ENCODE measurements at regions not wholly inside any gene's neighbourhood (a gene's known extent, or its start where the extent isn't known, plus 50 kb on each side); places are given as distances from the start of the nearest gene placed in this dataset.

DNA sequence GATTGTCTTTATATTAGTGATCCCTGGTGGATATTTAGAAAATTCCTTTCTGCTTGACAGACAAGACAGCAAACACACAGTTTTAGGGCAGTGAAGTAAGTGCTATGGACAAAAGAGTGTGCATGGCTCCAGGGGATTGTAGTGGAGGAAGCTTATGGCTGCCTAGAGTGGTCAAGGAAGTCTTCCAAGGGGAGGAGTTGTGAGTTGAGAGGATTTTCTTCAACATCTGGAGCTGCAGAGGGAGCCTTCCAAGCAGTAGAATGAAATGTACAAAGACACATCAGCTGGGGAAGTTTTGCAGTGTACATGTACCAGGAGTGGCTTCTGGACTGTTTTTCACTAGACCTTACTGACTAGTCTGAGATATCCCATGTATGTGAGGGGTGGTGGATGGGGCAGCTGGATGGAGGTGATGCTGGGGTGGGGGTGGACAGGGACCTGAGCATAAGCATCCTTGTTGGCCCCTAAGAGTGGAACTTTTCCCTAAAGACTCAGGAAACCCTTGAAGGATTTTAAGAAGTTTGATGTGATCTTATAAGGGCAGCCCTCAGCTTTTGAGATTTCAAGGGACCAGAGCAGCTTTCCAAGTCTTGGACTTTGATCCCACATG, 160.5 kb upstream of the TAPT1 start:
- ATAC-seq (ENCODE audit: poor library complexity) (no peak), DNase-seq (no peak)
- H3K27ac Mint-ChIP-seq, result no peak overlapping the region
- intact Hi-C loops (cut with DNase I, micrococcal nuclease), result no loop called here
- no peaks in the 10 kb centered on the region for H3K4me1 ChIP-seq (ENCODE audit: insufficient read depth, low read length)
- TF ChIP-seq CTCF (IDR thresholded peaks at IDR 0.05), result no peak
- H3K9me3 Mint-ChIP-seq, result no peaks in the 10 kb centered on the region
- H3K4me3 ChIP-seq (ENCODE audit: low read length), result no peak overlapping the region
- H3K27ac ChIP-seq (ENCODE audit: low read depth in 1 of 2, low read length in 2 of 2), result no peak overlapping the region
- CTCF ChIA-PET, result no interaction called here
- H3K27me3 ChIP-seq (ENCODE audit: control insufficient read depth in 1 of 2, insufficient read depth in 2 of 2, low read length in 2 of 2), result peaks cover 0 to 4% of the 10 kb centered on the region in 2 experiments
- H3K27me3 Mint-ChIP-seq, result peaks cover 21% of the 10 kb centered on the region
- no peaks in the 10 kb centered on the region for H3K36me3 ChIP-seq (ENCODE audit: insufficient read depth, low read length)
- POLR2A ChIA-PET, result no interaction called here
- no peak overlapping the region for H3K4me3 Mint-ChIP-seq
- H3K4me1 Mint-ChIP-seq (ENCODE audit: low read depth), result no peaks in the 10 kb centered on the region
- H3K9me3 ChIP-seq (ENCODE audit: control insufficient read depth in 1 of 2, insufficient read depth in 1 of 2, low read length in 2 of 2), result no peaks in the 10 kb centered on the region
- H3K36me3 Mint-ChIP-seq (ENCODE audit: low read depth), result no peaks in the 10 kb centered on the region

DNA sequence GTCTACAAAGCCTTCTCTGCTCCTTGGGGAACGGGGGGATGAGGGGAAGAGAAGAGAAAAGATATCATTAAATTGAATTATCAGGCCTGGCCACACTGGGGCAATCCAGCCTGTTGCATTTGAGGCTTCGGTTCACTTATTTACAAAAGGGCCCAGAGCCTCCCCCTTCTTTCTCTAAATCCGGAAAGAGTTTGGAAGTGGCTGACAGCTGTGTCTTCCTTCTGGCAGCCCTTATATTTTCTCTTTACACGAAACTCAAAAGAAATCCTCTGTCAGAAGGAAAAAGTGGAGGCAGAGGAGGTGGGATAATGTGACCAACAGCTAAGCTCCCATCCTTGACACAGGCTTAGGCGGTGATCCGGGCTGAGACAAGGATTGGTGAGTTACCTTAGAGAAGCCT, 158.3 kb upstream of the TAPT1 start:
- Mint-ChIP-seq H3K27me3 (peaks cover 10% of the 10 kb centered on the region), H3K4me1 (ENCODE audit: low read depth) (no peaks in the 10 kb centered on the region), H3K9me3 (no peaks in the 10 kb centered on the region), H3K4me3 (no peak overlapping the region), H3K27ac (no peak overlapping the region), H3K36me3 (ENCODE audit: low read depth) (no peaks in the 10 kb centered on the region)
- POLR2A ChIA-PET, result no interaction called here
- no peaks in the 10 kb centered on the region for H3K9me3 ChIP-seq (ENCODE audit: control insufficient read depth in 1 of 2, insufficient read depth in 1 of 2, low read length in 2 of 2)
- H3K4me1 ChIP-seq (ENCODE audit: insufficient read depth, low read length), result no peaks in the 10 kb centered on the region
- no peak for TF ChIP-seq CTCF (IDR thresholded peaks at IDR 0.05)
- ATAC-seq (ENCODE audit: poor library complexity) (no peak), DNase-seq (no peak)
- peaks cover 0 to 4% of the 10 kb centered on the region in 2 experiments for H3K27me3 ChIP-seq (ENCODE audit: control insufficient read depth in 1 of 2, insufficient read depth in 2 of 2, low read length in 2 of 2)
- H3K36me3 ChIP-seq (ENCODE audit: insufficient read depth, low read length), result no peaks in the 10 kb centered on the region
- H3K4me3 ChIP-seq (ENCODE audit: low read length), result no peak overlapping the region
- intact Hi-C loops (cut with DNase I, micrococcal nuclease), result no loop called here
- CTCF ChIA-PET, result no interaction called here
- H3K27ac ChIP-seq (ENCODE audit: low read depth in 1 of 2, low read length in 2 of 2), result no peak overlapping the region

DNA sequence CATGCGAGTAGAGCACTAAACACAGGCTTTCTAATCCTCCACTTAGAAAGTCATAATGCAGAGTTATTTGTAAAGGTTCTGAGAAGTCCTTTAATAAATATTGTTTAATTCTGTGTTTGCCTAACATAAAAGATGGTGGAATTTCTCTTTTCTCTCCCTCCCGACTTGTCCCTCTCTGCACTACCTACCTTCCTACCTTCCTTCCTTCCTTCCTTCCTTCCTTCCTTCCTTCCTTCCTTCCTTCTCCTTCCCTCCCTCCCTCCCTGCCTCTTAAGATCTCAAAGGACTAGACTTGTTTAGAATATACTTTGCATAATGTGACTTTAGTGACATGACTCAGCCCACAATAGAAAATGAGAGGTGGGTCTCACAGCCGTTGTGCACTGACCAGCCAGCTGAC, 156.3 kb upstream of the TAPT1 start:
- ChIA-PET POLR2A (no interaction called here), CTCF (no interaction called here)
- Histone ChIP-seq H3K4me1 (ENCODE audit: insufficient read depth, low read length) (no peaks in the 10 kb centered on the region), H3K27ac (ENCODE audit: low read depth in 1 of 2, low read length in 2 of 2) (no peak overlapping the region), H3K36me3 (ENCODE audit: insufficient read depth, low read length) (no peaks in the 10 kb centered on the region), H3K9me3 (ENCODE audit: control insufficient read depth in 1 of 2, insufficient read depth in 1 of 2, low read length in 2 of 2) (no peaks in the 10 kb centered on the region), H3K27me3 (ENCODE audit: control insufficient read depth in 1 of 2, insufficient read depth in 2 of 2, low read length in 2 of 2) (peaks cover 0 to 4% of the 10 kb centered on the region in 2 experiments), H3K4me3 (ENCODE audit: low read length) (no peak overlapping the region)
- Mint-ChIP-seq H3K27me3 (peaks cover 10% of the 10 kb centered on the region), H3K4me3 (no peak overlapping the region), H3K9me3 (no peaks in the 10 kb centered on the region), H3K4me1 (ENCODE audit: low read depth) (no peaks in the 10 kb centered on the region), H3K27ac (no peak overlapping the region), H3K36me3 (ENCODE audit: low read depth) (no peaks in the 10 kb centered on the region)
- no peak for TF ChIP-seq CTCF (IDR thresholded peaks at IDR 0.05)
- no peak for DNase-seq
- intact Hi-C loops (cut with DNase I, micrococcal nuclease), result no loop called here
- ATAC-seq (ENCODE audit: poor library complexity), result no peak
